Caki2 (cell line): ENCODE measurements at regions not wholly inside any gene's neighbourhood (a gene's known extent, or its start where the extent isn't known, plus 50 kb on each side); places are given as distances from the start of the nearest gene placed in this dataset.
"Not testable (repeated sequence)": the region's sequence is repeated elsewhere in the genome, so short reads cannot be mapped to it uniquely, and the experiment has no call there.

Experiments used
- DNase-seq: peaks from one replicate; pipeline ENCODE4 v3.0.0-alpha.2; 2015; ENCODE audit warnings: low read depth
- in situ Hi-C: cut with HindIII; loops from 2 replicates; pipeline ENCODE4 v1.10.0; 2016; ENCODE audit warnings: low sequenced_read_pairs, low pct_unique_long_range_greater_than_20kb, mixed read lengths

- no peak for DNase-seq
- in situ Hi-C loops = no loop called here
Observed at GRCh38 chr6:140434761-140435160, 1060.3 kb upstream of the CITED2 start.

- no peak for DNase-seq
- in situ Hi-C loops = no loop called here
Observed at GRCh38 chr6:140433072-140433471, 1058.6 kb upstream of the CITED2 start.

GRCh38 chr6:140427842-140428241, 1053.4 kb upstream of the CITED2 start:
- no peak for DNase-seq
- in situ Hi-C loops = no loop called here

- no peak for DNase-seq
- in situ Hi-C loops = no loop called here
Observed at GRCh38 chr6:140414966-140415620, 1040.6 kb upstream of the CITED2 start.

- no peak for DNase-seq
- in situ Hi-C loops = no loop called here
Observed at GRCh38 chr6:140403020-140403419, 1028.6 kb upstream of the CITED2 start.

- in situ Hi-C loops = no loop called here
- DNase-seq = no peak
Observed at GRCh38 chr6:140401761-140402160, 1027.3 kb upstream of the CITED2 start.

GRCh38 chr6:140398076-140398475, 1023.6 kb upstream of the CITED2 start:
- in situ Hi-C loops = no loop called here
- DNase-seq = no peak

- in situ Hi-C loops = no loop called here
- no peak for DNase-seq
Observed at GRCh38 chr6:140397106-140397505, 1022.7 kb upstream of the CITED2 start.

GRCh38 chr6:140393665-140394540, 1019.5 kb upstream of the CITED2 start:
- DNase-seq = no peak
- in situ Hi-C loops = no loop called here

- DNase-seq = no peak
- in situ Hi-C loops = no loop called here
Observed at GRCh38 chr6:140388815-140389214, 1014.4 kb upstream of the CITED2 start.

- in situ Hi-C loops = no loop called here
- no peak for DNase-seq
Observed at GRCh38 chr6:140388192-140388802, 1013.8 kb upstream of the CITED2 start.

GRCh38 chr6:140385679-140386078, 1011.2 kb upstream of the CITED2 start:
- in situ Hi-C loops = no loop called here
- no peak for DNase-seq

- in situ Hi-C loops = no loop called here
- no peak for DNase-seq
Observed at GRCh38 chr6:140382355-140382754, 1007.9 kb upstream of the CITED2 start.

GRCh38 chr6:140380427-140381218, 1006.2 kb upstream of the CITED2 start:
- no peak for DNase-seq
- in situ Hi-C loops = no loop called here

GRCh38 chr6:140379919-140380318, 1005.5 kb upstream of the CITED2 start:
- no peak for DNase-seq
- in situ Hi-C loops = no loop called here

GRCh38 chr6:140376209-140376608, 1001.8 kb upstream of the CITED2 start:
- DNase-seq = no peak
- in situ Hi-C loops = no loop called here

GRCh38 chr6:140373728-140374127, 999.3 kb upstream of the CITED2 start:
- in situ Hi-C loops, DNase-seq: not testable (repeated sequence)

- in situ Hi-C loops = no loop called here
- no peak for DNase-seq
Observed at GRCh38 chr6:140372064-140372463, 997.6 kb upstream of the CITED2 start.
